Skeletal muscle cell (primary cell): ENCODE measurements at regions not wholly inside any gene's neighbourhood (a gene's known extent, or its start where the extent isn't known, plus 50 kb on each side); places are given as distances from the start of the nearest gene placed in this dataset.
"Not testable (repeated sequence)": the region's sequence is repeated elsewhere in the genome, so short reads cannot be mapped to it uniquely, and the experiment has no call there.

Experiments
- DNase-seq: peaks from one replicate; pipeline ENCODE4 v3.0.0-alpha.2; 2010; ENCODE audit warnings: low read depth
- H3K4me3 ChIP-seq: 2 replicates; pipeline ENCODE4 v1.5.1; 2011; ENCODE audit warnings: low read depth, mild to moderate bottlenecking, control low read depth, low read length, moderate library complexity

GRCh38 chr6:8627085-8627861, 191.9 kb upstream of the SLC35B3 start:
- H3K4me3 ChIP-seq, result no peak overlapping the region
- no peak for DNase-seq

- DNase-seq, result no peak
- no peak overlapping the region for H3K4me3 ChIP-seq
Measured at GRCh38 chr6:8624665-8625064, 189.3 kb upstream of the SLC35B3 start.

GRCh38 chr6:8623441-8623840, 188.1 kb upstream of the SLC35B3 start:
- H3K4me3 ChIP-seq, result no peak overlapping the region
- no peak for DNase-seq

DNA sequence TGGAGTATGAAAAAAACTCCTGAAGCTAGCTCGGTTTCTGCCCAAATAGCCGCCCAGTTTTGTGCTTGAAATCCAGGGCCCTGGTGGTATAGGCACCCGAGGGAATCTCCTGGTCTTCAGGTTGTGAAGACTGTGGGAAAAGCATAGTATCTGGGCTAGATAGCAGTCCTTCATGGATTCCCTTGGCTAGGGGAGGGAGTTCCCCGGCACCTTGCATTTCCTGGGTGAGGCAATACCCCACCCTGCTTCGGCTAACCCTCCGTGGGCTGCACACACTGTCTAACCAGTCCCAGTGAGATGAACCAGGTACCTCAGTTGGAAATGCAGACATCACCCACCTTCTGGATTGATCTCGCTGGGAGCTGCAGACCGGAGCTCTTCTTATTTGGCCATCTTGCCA, 184.5 kb upstream of the SLC35B3 start:
- H3K4me3 ChIP-seq, result no peak overlapping the region
- no peak for DNase-seq

GRCh38 chr6:8619408-8619807, 184.1 kb upstream of the SLC35B3 start:
- not testable (repeated sequence) for H3K4me3 ChIP-seq, DNase-seq

DNA sequence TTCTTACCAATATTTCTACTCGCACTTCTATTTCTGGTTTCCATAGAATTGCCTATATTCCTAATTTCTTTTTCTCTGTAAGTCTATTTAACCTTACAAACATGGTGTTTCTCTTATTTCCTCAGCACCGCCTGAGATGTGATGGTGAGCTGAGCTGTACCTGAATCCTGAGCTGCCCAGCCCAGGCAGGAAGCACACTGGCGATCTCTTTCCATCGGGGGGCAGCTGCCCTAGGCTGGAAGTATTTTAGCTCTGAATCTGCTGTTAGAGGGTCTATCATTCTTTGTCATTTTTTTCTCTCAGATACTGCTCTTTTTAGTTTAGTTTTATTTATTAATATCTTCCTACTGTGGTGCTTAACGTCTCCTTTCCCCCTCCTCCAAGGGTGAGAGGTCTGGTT, 173.4 kb upstream of the SLC35B3 start:
- no peak overlapping the region for H3K4me3 ChIP-seq
- DNase-seq, result no peak

GRCh38 chr6:8589941-8590729, 154.8 kb upstream of the SLC35B3 start:
- DNase-seq, result no peak
- H3K4me3 ChIP-seq, result no peak overlapping the region

DNA sequence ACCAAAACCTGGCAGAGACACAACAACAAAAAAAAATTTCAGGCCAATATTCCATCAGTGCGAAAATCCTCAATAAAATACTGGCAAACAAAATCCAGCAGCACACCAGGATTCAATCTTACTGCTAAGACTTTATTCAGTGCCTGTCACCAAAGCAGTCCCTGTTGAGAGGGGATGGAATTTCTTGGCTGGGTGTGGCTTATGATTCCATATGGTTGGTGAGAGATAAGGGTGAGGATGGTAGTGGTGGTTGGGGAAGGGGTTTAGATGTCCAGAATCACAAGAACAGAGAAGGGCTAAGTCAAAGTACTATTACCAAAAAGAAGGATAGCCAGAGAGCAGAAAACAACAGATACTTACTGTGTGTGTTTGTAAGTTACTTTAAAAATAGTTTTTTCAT, 152.8 kb upstream of the SLC35B3 start:
- no peak for DNase-seq
- H3K4me3 ChIP-seq, result no peak overlapping the region

- H3K4me3 ChIP-seq, result no peak overlapping the region
- no peak for DNase-seq
Measured at GRCh38 chr6:8583291-8583690, 147.9 kb upstream of the SLC35B3 start.

GRCh38 chr6:8579372-8579771, 144.0 kb upstream of the SLC35B3 start:
- H3K4me3 ChIP-seq, result no peak overlapping the region
- no peak for DNase-seq

DNA sequence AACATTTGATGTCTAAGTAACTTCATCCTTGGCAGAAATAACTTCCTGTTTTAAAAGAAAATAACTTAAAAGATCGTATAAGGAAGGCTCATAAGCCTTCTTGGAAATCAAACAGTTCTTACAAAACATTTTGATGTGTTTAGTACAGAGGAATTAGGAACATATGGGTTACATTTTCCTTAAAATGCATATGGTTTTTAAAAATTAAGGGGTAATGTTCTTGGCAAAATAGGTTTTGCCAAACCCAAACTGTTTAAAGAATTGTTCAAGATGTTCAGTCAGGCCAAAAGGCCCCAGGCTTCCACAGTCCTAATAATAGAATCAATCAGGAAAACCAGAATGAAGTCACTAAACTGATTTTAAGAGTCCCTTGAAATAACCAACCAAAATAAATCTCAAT, 142.7 kb upstream of the SLC35B3 start:
- DNase-seq, result no peak

GRCh38 chr6:8574749-8575468, 139.6 kb upstream of the SLC35B3 start:
- no peak for DNase-seq
- no peak overlapping the region for H3K4me3 ChIP-seq

More for the DNA sequence above, 142.7 kb upstream of the SLC35B3 start:
- H3K4me3 ChIP-seq, result no peak overlapping the region

GRCh38 chr6:8574311-8574710, 139.0 kb upstream of the SLC35B3 start:
- DNase-seq, result no peak
- H3K4me3 ChIP-seq, result no peak overlapping the region

DNA sequence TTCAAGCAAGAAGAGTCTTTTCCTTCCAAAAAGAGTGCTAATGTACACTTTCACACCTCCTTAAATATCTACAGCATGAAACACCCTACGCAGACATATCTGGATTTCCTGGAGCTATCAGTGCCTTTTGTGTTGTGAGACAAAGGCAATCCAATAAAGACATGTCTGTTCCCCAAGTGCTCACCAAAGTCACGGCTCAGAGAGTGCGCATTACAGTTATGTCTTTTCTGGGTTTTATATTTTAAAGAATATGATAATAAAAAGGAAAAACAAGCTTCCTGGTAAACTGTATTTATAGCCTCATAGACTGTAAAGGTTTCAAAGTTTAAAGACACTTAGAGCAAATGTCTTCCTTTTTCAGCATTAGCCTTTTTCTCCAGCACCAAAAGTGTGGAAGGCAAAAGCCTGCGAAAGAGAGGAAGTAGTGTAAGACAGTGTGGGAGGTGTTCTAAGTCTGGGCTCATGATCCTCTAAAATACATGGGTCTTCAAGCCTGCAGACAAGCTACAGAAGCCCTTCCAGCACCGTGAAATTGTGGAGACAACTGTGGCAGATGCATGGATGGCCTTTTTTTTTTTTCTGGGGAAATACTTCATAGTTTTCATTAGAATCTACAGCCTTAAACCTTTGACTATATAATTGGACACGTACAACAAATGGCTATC, 135.0 kb upstream of the SLC35B3 start:
- no peak overlapping the region for H3K4me3 ChIP-seq
- DNase-seq, result no peak

GRCh38 chr6:8562125-8562524, 126.8 kb upstream of the SLC35B3 start:
- DNase-seq, result no peak

GRCh38 chr6:8558953-8559352, 123.6 kb upstream of the SLC35B3 start:
- H3K4me3 ChIP-seq, result no peak overlapping the region
- no peak for DNase-seq

More at GRCh38 chr6:8562125-8562524, 126.8 kb upstream of the SLC35B3 start:
- H3K4me3 ChIP-seq, result no peak overlapping the region

- no peak overlapping the region for H3K4me3 ChIP-seq
- DNase-seq, result no peak
Measured at GRCh38 chr6:8557014-8557748, 121.8 kb upstream of the SLC35B3 start.

GRCh38 chr6:8556370-8557013, 121.1 kb upstream of the SLC35B3 start:
- peak; percentile 13 for DNase-seq
- no peak overlapping the region for H3K4me3 ChIP-seq

DNA sequence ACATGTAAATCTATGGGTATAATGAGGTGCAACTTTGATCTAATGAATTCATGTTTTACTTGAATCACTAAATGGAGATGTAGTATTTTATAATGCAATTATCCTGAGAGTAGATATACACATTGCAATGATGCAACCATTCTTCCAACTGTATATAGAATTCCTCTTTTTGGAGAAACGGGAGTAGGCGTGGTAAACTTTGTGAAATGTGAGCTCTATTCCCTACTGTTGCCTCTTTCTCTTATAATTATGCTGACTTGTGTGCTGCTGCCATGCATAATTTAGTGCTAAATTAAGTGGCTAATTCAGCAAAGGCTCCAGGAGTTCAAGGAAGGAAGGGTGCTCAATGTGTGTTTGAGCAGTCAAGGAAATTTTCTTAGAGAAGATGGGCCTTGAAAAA, 116.6 kb upstream of the SLC35B3 start:
- no peak overlapping the region for H3K4me3 ChIP-seq
- DNase-seq, result no peak
